ENCODE measurements at regions not wholly inside any gene's neighbourhood (a gene's known extent, or its start where the extent isn't known, plus 50 kb on each side); places are given as distances from the start of the nearest gene placed in this dataset.
"Not testable (repeated sequence)": the region's sequence is repeated elsewhere in the genome, so short reads cannot be mapped to it uniquely, and the experiment has no call there.

DNA sequence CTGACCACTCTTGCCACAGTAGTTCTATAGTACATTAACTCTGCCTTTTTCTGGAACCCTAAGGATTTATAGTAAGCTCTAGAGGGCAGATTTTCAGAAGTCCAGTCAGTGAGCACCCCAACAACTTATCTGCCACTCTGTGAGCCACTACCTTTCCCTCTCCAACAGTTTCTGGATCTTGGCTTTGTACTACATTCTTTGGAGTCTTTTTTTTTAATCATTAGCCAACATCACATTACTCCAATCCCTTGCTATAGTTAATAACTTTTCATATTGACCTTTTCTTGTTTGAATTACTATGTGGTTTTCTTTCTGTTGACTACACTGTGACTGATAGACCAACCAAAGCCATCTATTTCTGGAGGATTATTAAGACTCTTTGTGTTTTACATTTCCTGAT is 1596.7 kb upstream of the PRMT6 start:
- BruUV-seq (replicated peaks), result no TSS peak
- POLR2A ChIA-PET (ENCODE audit: low non-redundant PET), result no interaction called here
- intact Hi-C loops (cut with micrococcal nuclease; ENCODE audit: unreplicated experiment), result no loop called here

DNA sequence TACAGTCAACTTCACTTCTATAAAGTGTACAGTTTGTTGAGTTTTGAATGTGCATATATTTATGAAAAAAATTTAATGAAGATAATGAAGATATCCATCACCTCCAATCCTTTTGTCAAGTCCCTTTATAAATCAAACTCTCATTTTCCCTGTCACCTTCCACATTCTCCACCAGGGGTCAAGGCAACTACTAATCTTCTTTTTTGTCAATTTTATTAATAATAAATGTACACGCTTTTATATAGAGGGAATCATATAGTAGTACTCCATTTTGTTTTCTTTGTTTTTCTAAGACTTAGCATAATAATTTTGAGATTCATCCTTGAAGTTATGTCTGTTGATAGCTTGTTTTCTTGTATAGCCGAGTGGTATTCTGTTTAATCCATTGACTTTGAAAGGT is 1594.2 kb upstream of the PRMT6 start:
- Histone ChIP-seq H3K27ac (ENCODE audit: low read depth, low read length, poor library complexity, severe bottlenecking) (no peak overlapping the region), H3K9me3 (ENCODE audit: low read depth, low read length, poor library complexity, severe bottlenecking) (no peaks in the 10 kb centered on the region), H3K4me1 (ENCODE audit: insufficient read depth, low read length, poor library complexity, severe bottlenecking) (no peaks in the 10 kb centered on the region), H3K27me3 (replicated peaks; ENCODE audit: insufficient read depth, low read depth, low read length, poor library complexity) (no peaks in the 10 kb centered on the region), H3K36me3 (ENCODE audit: insufficient read depth, low read length, poor library complexity, severe bottlenecking) (no peaks in the 10 kb centered on the region), H3K4me3 (ENCODE audit: low read depth, low read length, poor library complexity, severe bottlenecking) (no peak overlapping the region)
- ChIA-PET CTCF (no interaction called here), POLR2A (ENCODE audit: low non-redundant PET) (no interaction called here)
- DNase-seq (ENCODE audit: low spot score), result no peak
- TF ChIP-seq EZH2 (IDR thresholded peaks at IDR 0.05; ENCODE audit: borderline replicate concordance, low read depth, low read length, poor library complexity, severe bottlenecking) (no peak), CTCF (conservative IDR thresholded peaks at IDR 0.05; ENCODE audit: low read depth, low read length) (no peak)
- intact Hi-C loops (cut with micrococcal nuclease; ENCODE audit: unreplicated experiment), result no loop called here
- BruUV-seq (replicated peaks), result no TSS peak

More for the DNA sequence above, 1596.7 kb upstream of the PRMT6 start:
- DNase-seq (ENCODE audit: low spot score), result no peak
- CTCF ChIA-PET, result no interaction called here
- H3K4me1 ChIP-seq (ENCODE audit: insufficient read depth, low read length, poor library complexity, severe bottlenecking), result no peaks in the 10 kb centered on the region
- no peak for TF ChIP-seq EZH2 (IDR thresholded peaks at IDR 0.05; ENCODE audit: borderline replicate concordance, low read depth, low read length, poor library complexity, severe bottlenecking)
- no peak for TF ChIP-seq CTCF (conservative IDR thresholded peaks at IDR 0.05; ENCODE audit: low read depth, low read length)
- H3K27ac ChIP-seq (ENCODE audit: low read depth, low read length, poor library complexity, severe bottlenecking), result no peak overlapping the region
- H3K4me3 ChIP-seq (ENCODE audit: low read depth, low read length, poor library complexity, severe bottlenecking), result no peak overlapping the region
- no peaks in the 10 kb centered on the region for H3K36me3 ChIP-seq (ENCODE audit: insufficient read depth, low read length, poor library complexity, severe bottlenecking)
- no peaks in the 10 kb centered on the region for H3K9me3 ChIP-seq (ENCODE audit: low read depth, low read length, poor library complexity, severe bottlenecking)
- no peaks in the 10 kb centered on the region for H3K27me3 ChIP-seq (replicated peaks; ENCODE audit: insufficient read depth, low read depth, low read length, poor library complexity)

DNA sequence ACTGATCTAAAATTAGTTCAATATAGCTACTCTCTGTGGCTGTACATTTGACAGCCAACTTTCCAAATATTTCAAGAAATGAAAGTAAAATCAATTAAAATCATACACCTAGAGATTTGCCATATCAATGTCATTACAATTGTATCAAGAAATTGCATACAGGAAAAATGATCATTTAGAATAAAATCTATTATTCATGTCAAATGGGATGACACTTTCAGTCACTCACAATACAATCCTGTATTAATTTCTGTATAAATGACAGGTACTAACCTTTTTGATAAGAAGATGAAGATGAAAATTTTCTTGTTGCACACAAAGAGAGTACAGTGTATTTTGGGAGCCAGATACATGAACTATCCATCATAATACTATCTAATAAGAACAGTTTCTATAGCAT is 1588.9 kb upstream of the PRMT6 start:
- Histone ChIP-seq H3K4me1 (ENCODE audit: insufficient read depth, low read length, poor library complexity, severe bottlenecking) (no peaks in the 10 kb centered on the region), H3K27ac (ENCODE audit: low read depth, low read length, poor library complexity, severe bottlenecking) (no peak overlapping the region), H3K4me3 (ENCODE audit: low read depth, low read length, poor library complexity, severe bottlenecking) (no peak overlapping the region), H3K9me3 (ENCODE audit: low read depth, low read length, poor library complexity, severe bottlenecking) (no peaks in the 10 kb centered on the region), H3K27me3 (replicated peaks; ENCODE audit: insufficient read depth, low read depth, low read length, poor library complexity) (no peaks in the 10 kb centered on the region), H3K36me3 (ENCODE audit: insufficient read depth, low read length, poor library complexity, severe bottlenecking) (no peaks in the 10 kb centered on the region)
- ChIA-PET CTCF (no interaction called here), POLR2A (ENCODE audit: low non-redundant PET) (no interaction called here)
- no TSS peak for BruUV-seq (replicated peaks)
- TF ChIP-seq EZH2 (IDR thresholded peaks at IDR 0.05; ENCODE audit: borderline replicate concordance, low read depth, low read length, poor library complexity, severe bottlenecking) (no peak), CTCF (conservative IDR thresholded peaks at IDR 0.05; ENCODE audit: low read depth, low read length) (no peak)
- DNase-seq (ENCODE audit: low spot score), result no peak
- intact Hi-C loops (cut with micrococcal nuclease; ENCODE audit: unreplicated experiment), result no loop called here

- POLR2A ChIA-PET (ENCODE audit: low non-redundant PET); H3K27ac ChIP-seq (ENCODE audit: low read depth, low read length, poor library complexity, severe bottlenecking); H3K9me3 ChIP-seq (ENCODE audit: low read depth, low read length, poor library complexity, severe bottlenecking); H3K4me3 ChIP-seq (ENCODE audit: low read depth, low read length, poor library complexity, severe bottlenecking); BruUV-seq (replicated peaks); H3K36me3 ChIP-seq (ENCODE audit: insufficient read depth, low read length, poor library complexity, severe bottlenecking); H3K4me1 ChIP-seq (ENCODE audit: insufficient read depth, low read length, poor library complexity, severe bottlenecking); H3K27me3 ChIP-seq (replicated peaks; ENCODE audit: insufficient read depth, low read depth, low read length, poor library complexity); intact Hi-C loops (cut with micrococcal nuclease; ENCODE audit: unreplicated experiment); CTCF ChIA-PET; DNase-seq (ENCODE audit: low spot score): not testable (repeated sequence)
These were observed 1585.9 kb upstream of the PRMT6 start for GRCh38 chr1:105470541-105470940.

Data from A673 (cell line).